ENCODE measurements at regions not wholly inside any gene's neighbourhood (a gene's known extent, or its start where the extent isn't known, plus 50 kb on each side); places are given as distances from the start of the nearest gene placed in this dataset.

DNA sequence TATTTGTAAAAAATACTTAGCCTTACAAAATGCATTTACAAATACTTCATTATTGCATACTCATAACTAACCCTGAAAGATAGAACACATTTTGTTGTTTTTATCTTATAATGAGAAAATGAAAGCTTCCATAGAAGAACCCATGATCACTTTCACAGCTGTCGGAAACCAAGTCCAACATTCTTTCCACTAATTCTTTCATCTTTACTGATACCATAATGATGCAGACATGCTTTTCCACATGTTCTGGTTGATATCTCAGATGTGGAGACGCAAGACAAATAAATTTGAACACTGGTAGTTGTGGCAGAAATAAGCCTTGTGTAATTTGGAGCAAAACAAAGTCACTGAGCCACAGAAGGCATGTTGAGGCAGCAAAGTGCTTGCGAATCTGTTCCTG, 136.0 kb downstream of the FBXO4 start:
- TF ChIP-seq TP53 (CRISPR knock-in tag; IDR thresholded peaks at IDR 0.05) (no peak), CTCF (IDR thresholded peaks at IDR 0.05) (no peak), PREB (CRISPR knock-in tag; IDR thresholded peaks at IDR 0.05; ENCODE audit: borderline replicate concordance) (no peak), E2F5 (CRISPR knock-in tag; IDR thresholded peaks at IDR 0.05) (no peak), ELF4 (CRISPR knock-in tag; IDR thresholded peaks at IDR 0.05; ENCODE audit: low read depth) (no peak), FOXJ3 (CRISPR knock-in tag; IDR thresholded peaks at IDR 0.05; ENCODE audit: borderline replicate concordance) (no peak), NR2C2 (CRISPR knock-in tag; IDR thresholded peaks at IDR 0.05) (no peak), ZNF138 (CRISPR knock-in tag; conservative IDR thresholded peaks at IDR 0.05) (no peak), ATF6 (CRISPR knock-in tag; IDR thresholded peaks at IDR 0.05) (no peak)
- TF ChIP-seq, protein P1, sequence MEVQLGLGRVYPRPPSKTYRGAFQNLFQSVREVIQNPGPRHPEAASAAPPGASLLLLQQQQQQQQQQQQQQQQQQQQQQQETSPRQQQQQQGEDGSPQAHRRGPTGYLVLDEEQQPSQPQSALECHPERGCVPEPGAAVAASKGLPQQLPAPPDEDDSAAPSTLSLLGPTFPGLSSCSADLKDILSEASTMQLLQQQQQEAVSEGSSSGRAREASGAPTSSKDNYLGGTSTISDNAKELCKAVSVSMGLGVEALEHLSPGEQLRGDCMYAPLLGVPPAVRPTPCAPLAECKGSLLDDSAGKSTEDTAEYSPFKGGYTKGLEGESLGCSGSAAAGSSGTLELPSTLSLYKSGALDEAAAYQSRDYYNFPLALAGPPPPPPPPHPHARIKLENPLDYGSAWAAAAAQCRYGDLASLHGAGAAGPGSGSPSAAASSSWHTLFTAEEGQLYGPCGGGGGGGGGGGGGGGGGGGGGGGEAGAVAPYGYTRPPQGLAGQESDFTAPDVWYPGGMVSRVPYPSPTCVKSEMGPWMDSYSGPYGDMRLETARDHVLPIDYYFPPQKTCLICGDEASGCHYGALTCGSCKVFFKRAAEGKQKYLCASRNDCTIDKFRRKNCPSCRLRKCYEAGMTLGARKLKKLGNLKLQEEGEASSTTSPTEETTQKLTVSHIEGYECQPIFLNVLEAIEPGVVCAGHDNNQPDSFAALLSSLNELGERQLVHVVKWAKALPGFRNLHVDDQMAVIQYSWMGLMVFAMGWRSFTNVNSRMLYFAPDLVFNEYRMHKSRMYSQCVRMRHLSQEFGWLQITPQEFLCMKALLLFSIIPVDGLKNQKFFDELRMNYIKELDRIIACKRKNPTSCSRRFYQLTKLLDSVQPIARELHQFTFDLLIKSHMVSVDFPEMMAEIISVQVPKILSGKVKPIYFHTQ (CRISPR knock-in tag; IDR thresholded peaks at IDR 0.05): no peak
